Heart left ventricle (tissue), 13 donors: ENCODE measurements at regions not wholly inside any gene's neighbourhood (a gene's known extent, or its start where the extent isn't known, plus 50 kb on each side); places are given as distances from the start of the nearest gene placed in this dataset.
"Not testable (repeated sequence)": the region's sequence is repeated elsewhere in the genome, so short reads cannot be mapped to it uniquely, and the experiment has no call there.

Experiments used
- POLR2A ChIP-seq, 2 donors: fragments of 450-650 bp; IDR thresholded peaks; one replicate each; pipeline ENCODE4 v1.6.1; 2017; ENCODE audit warnings: antibody characterized with exemption in 2 of 2, mild to moderate bottlenecking in 2 of 2, moderate library complexity in 2 of 2
- TF ChIP-seq, protein P1 (sequence below), 12 donors: fragments of 200-600 bp; sonication (generic) in 4 of 12; IDR thresholded peaks; one replicate each; pipeline versions ENCODE4 v1.5.0 to v1.8.0; 2018 to 2022; ENCODE audit warnings: antibody characterized with exemption in 12 of 12, mild to moderate bottlenecking in 5 of 12
- donor health status: ischemic (EF 13 %, LVEDD 7.1; RV severe dilation, severe dysfunction).
- donor health status: DM: no; HTN: yes; CAD: no.
- donor health status: DM: no; HTN: no; CAD: no.
- donor health status: ischemic (EF 25% LVEDD 6.9; RV normal size, moderate dysfunction).
- donor health status: ischemic (EF 25% LVEDD 5.7; RV mildly dilated, moderate dysfunction).
- donor health status: ischemic (EF 35%, LVEDD 5.7; RV mildly dilated, moderate dysfunction).
- donor health status: nonischemic (EF 11% LVEDD 7.7; RV severe dilation, severe dysfunction).
- donor health status: DM: yes; HTN: yes; CAD: no.
- donor health status: PGD.
- donor health status: ischemic (EF 29% LVEDD 5.4; RV normal size, mild dysfunction).
- donor health status: nonischemic (EF 23%, LVEDD 6.1; RV moderate dilation, normal function).

DNA sequence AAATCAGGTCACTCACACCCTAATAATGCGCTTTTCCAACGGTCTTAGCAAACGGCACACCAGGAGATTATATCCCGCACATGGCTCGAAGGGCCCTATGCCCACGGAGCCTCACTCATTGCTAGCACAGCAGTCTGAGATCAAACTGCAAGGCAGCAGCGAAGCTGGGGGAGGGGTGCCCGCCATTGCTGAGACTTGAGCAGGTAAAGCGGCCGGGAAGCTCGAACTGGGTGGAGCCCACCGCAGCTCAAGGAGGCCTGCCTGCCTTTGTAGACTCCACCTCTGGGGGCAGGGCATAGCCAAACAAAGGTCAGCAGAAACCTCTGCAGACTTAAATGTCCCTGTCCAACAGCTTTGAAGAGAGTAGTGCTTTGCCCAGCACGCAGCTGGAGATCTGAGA, 432.4 kb upstream of the ADAMTS9 start:
- TF ChIP-seq, protein P1, sequence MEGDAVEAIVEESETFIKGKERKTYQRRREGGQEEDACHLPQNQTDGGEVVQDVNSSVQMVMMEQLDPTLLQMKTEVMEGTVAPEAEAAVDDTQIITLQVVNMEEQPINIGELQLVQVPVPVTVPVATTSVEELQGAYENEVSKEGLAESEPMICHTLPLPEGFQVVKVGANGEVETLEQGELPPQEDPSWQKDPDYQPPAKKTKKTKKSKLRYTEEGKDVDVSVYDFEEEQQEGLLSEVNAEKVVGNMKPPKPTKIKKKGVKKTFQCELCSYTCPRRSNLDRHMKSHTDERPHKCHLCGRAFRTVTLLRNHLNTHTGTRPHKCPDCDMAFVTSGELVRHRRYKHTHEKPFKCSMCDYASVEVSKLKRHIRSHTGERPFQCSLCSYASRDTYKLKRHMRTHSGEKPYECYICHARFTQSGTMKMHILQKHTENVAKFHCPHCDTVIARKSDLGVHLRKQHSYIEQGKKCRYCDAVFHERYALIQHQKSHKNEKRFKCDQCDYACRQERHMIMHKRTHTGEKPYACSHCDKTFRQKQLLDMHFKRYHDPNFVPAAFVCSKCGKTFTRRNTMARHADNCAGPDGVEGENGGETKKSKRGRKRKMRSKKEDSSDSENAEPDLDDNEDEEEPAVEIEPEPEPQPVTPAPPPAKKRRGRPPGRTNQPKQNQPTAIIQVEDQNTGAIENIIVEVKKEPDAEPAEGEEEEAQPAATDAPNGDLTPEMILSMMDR (IDR thresholded peaks at IDR 0.05) = not testable (repeated sequence)
- not testable (repeated sequence) for TF ChIP-seq POLR2A (IDR thresholded peaks at IDR 0.05)
